ENCODE measurements at regions not wholly inside any gene's neighbourhood (a gene's known extent, or its start where the extent isn't known, plus 50 kb on each side); places are given as distances from the start of the nearest gene placed in this dataset.
"Not testable (repeated sequence)": the region's sequence is repeated elsewhere in the genome, so short reads cannot be mapped to it uniquely, and the experiment has no call there.

- DNase-seq, result no peak
These were observed 429.4 kb upstream of the B3GAT1 start for GRCh38 chr11:134841411-134841810.

DNA sequence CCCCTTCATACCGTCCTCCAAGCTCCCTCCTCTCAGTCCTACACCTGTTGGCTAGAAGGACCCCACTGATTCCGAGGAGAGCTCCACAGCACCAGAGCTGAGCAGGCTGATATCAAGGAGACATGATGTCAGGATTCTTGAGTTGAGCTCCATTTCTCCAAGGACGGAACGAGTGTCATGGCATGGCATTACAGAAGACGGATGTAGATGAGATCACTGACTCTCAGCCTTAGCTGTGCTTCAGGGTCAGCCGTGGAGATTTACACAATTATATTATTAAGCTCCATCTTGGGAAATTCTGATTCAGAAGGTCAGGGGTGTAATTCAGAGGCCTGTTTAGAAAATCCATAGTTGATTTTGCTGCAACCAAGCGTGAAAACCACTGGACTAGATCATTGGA is 428.9 kb upstream of the B3GAT1 start:
- no peak for DNase-seq

- not testable (repeated sequence) for DNase-seq
These were observed 428.1 kb upstream of the B3GAT1 start for GRCh38 chr11:134840165-134840564.

DNA sequence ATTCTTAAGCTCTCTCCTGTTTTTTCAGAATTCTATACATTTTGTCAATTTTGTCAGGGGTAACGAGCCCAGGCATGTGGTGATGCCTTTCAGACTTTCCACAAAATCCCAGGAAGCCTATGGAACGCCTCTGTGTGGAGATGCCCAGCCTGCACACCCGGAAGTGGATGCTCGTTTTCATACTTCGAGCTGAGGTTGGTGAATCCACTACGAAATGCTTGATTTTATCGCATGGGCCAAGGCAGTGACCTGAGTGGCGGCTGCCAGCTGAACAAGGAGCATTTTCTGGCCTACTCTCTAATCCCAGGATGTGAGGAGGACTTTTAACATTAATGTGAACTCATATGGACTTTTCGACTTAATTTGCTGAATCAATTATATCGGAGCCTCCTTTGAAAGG is 426.7 kb upstream of the B3GAT1 start:
- no peak for DNase-seq

DNA sequence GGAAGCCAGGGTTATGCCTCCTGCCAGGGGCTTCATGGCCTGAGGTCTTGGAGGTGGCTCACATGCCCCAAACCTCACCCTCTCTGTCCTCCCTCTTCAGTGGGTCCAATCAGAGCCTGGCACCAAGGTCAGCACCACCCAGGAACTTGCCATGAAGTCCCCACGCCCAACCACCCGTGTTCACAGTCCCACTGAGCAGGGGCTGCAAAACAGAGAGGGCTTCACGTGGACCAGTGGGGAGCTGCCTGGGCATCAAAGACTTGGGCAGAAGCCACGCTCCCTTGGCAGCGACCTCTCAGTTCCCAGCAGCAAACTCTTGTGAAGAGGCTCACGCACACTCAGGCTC is 425.8 kb upstream of the B3GAT1 start:
- no peak for DNase-seq

- DNase-seq, result no peak
These were observed 425.3 kb upstream of the B3GAT1 start for GRCh38 chr11:134837166-134837886.

DNA sequence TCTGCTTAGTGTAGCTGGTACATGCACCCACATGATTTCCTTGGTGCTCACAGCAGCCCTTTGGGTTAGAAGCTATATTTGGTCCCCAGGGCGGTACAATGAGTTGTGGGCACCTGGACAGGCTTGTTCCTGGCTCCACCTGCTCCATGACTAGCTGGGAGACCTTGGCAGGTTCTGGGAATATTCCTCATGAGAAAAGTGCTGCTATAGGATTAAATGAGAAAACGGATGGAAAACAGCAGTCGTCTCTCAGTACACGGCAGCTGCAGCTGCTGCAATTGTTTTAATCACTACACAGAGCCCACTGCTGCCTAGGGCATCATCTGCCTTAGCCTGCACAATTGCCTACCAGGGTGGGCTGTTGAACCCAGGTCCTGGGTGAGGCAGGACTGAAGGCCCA is 424.5 kb upstream of the B3GAT1 start:
- DNase-seq, result no peak

DNA sequence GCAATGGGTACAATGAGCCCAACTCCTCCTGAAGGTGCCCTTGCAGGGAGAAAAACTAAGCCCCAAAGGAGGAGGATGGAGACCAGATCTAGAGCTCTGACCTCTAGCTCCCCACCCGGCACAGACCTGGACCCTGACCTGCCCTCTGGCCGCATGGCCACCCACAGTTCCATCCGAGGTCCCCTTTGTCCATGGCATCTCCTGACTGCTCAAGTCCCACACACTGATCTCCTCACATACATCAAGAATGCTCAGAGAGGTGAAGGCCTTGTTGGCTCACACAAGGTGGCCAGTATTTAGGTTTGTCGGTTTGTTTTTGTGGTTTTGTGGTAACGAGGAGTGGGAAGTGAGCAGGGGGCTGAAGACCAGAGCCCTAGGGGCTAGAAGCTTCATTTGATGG is 423.5 kb upstream of the B3GAT1 start:
- DNase-seq, result no peak

- DNase-seq, result no peak
These were observed 418.3 kb upstream of the B3GAT1 start for GRCh38 chr11:134830312-134830711.

DNA sequence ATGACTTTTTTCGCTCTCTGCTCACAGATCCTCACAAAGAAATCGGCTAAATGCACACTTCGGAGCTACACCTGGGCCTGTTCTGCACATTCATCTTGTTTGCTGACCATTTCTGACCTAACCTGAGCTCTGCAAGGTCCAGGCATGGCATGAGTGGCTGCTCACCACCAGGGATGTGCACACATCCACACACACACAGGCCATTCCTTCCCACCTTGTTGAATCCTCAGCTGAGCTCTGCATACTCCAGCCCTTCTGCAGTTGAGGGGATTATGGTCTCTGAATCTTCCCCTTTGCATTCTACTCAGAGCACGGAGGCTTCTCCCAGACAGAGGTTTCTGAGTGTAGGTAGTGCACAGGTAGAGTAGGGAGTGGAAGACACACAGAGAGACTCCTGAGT is 411.9 kb upstream of the B3GAT1 start:
- DNase-seq, result no peak

DNA sequence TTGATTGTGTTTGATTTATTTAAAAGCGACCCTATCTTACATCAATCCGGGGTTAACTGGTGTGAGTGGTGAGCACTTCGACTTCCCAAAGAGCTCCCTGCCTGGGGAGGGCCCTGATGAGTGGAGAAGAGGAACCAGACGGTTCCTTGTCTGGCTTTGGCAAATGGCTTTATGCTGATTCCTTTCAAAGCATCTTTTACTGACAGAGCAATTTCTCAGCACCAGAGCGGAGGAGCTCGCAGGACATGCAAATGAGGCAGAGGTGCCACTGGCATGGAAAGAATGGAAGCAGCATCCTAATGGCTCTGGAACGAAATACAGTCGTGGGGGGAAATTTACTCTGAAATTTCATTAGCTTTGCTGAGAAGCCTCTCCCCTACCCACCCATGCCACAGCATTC is 410.9 kb upstream of the B3GAT1 start:
- no peak for DNase-seq

DNA sequence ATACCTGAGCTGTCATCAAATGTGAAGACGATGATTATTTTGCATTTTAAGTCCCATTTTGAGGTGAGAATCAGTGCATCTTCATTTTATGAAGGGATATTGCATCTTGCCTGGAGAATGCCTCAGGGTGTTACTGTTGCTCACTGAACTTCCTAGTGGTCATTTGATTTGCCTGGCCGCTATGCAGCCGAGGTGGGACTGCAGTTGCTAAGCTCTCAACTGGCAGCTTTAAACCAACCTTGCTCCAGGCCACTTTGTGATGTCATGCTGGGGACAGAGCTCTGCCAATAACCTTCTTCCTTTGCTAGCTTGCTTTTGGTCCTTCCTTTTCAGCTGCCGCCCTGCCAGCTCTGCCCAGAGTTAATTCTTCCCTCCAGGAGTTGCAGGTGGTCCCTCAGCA is 409.4 kb upstream of the B3GAT1 start:
- DNase-seq, result no peak

DNA sequence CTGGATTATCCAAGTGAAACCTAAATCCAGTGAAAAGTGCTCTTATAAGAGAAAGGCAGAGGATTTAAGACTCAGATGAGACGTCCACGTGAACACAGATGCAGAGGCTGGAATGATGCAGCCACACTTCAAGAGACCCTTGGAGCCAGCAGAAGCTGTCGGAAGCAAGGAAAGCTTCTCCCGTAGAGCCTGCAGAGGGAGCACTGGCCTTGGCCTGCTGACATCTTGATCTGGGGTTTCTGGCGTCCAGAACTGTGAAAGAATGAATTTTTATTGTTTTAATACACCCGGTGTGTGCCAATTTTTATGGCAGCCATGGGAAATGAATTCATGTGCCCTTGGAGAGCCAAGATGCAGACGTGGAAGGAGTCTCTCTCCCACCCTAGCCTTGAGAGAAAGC is 407.0 kb upstream of the B3GAT1 start:
- DNase-seq, result no peak

GRCh38 chr11:134818516-134818915 is 406.5 kb upstream of the B3GAT1 start:
- no peak for DNase-seq

GRCh38 chr11:134815404-134815803 is 403.4 kb upstream of the B3GAT1 start:
- DNase-seq, result no peak

GRCh38 chr11:134807997-134808396 is 396.0 kb upstream of the B3GAT1 start:
- DNase-seq, result no peak

- no peak for DNase-seq
These were observed 390.6 kb upstream of the B3GAT1 start for GRCh38 chr11:134802598-134802997.

DNA sequence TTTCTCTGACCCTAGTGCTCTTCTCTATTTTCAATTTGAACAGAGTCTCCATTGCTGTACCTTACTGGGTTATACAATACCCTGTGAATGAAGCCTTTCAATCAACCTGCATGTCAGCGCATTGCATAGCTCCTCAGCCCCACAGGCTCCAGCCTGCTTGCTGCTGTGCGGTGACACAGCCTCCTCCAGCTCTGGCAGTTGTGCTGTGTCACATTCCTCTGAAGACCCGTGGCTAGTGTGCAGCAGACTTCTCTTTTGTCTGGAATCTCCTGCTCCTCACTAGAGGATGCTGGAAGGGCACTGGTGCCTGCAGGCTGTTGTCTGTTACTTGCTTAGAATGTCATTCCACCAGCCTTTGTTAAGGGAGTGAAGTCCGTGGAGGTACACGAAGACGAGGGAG is 390.1 kb upstream of the B3GAT1 start:
- DNase-seq, result no peak

DNA sequence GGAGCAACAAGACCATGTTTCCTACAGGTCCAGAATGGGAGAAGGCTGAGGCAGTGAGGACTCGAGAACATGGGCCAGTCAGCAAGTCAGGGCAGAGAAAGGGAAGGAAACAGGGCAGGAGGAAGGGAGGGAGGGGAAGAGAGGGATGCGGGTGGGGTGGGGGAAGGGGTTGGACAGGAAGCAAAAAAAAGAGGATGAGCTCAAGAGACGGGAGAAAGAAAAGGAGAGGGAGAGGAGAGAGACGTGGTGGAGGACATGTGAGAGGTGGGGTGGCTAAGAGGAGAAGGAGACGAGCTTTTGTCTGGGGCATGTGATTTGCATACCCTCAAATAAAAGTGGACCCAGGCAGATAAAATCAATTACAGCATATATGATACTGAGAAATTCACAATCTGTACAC is 389.5 kb upstream of the B3GAT1 start:
- no peak for DNase-seq

- no peak for DNase-seq
These were observed 388.8 kb upstream of the B3GAT1 start for GRCh38 chr11:134800826-134801225.

DNA sequence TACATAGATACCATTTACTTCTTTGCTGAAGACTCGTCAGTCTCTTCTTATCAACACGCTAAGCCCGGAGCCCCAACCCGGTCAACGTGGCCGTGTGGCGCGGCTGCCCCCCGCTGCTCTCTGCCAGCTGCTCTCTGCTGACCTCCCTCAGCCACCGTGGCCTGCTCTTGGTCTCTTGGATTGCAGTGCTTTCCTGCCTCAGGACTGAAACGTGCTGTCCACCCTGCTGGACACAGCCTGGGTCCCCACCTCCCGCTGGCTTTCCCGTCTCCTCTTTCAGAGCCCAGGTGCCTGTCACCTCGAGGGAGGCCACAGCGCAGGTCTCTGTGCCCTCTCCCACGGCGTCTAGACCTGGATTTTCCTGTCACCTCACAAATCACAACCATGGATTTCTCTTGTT is 388.1 kb upstream of the B3GAT1 start:
- DNase-seq, result no peak

- DNase-seq, result no peak
These were observed 387.3 kb upstream of the B3GAT1 start for GRCh38 chr11:134799386-134799785.

DNA sequence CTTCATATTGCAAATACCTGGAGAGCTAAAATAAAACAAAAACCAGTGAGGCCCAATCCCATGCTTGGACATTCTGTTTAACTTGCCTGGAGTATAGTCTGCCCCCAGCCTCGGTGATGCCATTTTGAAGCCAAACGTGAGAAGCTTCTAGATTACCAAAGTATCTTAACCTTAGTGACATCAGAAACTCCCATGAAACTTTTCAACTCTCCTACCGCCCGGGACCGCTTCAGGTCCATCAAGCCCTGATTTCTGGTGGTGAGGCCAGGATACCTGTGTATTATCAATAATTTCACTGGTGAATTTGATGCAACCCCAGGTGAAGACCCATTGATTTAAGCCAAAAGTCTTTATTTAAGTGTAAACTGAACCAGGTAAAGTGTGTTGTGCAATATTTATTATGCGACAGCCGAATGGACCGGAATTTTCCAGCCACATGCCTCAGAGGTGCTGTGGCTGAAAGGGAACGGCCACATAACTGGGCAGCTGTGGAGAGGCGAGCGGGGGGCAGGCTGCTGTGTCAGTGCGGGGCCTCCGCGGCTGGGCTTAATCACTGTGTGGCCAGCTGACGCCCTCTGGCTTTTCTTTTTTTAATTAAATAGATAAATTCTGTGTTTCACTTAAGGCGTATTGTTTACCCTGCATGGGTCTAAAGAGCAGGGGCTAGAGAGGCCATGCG is 385.5 kb upstream of the B3GAT1 start:
- no peak for DNase-seq

GRCh38 chr11:134795017-134795416 is 383.0 kb upstream of the B3GAT1 start:
- DNase-seq, result no peak

DNA sequence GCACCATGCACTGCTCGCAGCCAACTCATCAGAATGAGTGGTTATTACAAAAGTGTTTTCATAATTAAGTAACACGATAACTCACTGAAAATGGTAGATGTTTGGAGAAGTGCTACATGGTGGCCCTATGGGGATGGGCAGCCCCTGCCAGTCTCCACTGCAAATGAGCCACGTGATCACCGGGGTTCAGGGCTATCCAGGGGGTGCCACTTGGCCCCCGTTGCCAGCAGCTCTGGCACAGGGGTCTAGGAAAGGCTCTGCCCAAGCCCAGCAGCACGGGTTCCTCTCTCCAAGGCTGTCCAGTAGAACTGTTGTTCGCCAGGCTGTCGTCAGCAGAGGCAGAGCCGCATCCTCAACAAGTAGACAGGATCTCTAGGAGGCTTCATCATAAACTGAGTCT is 382.1 kb upstream of the B3GAT1 start:
- DNase-seq, result no peak
